SK-N-MC (cell line): ENCODE measurements at regions not wholly inside any gene's neighbourhood (a gene's known extent, or its start where the extent isn't known, plus 50 kb on each side); places are given as distances from the start of the nearest gene placed in this dataset.

ENCODE experiments used
- EZH2 ChIP-seq: fragments of 200-600 bp; sonication (generic); IDR thresholded peaks from one replicate; pipeline ENCODE4 v1.6.1; 2017; ENCODE audit warnings: antibody characterized with exemption
- POLR2AphosphoS5 ChIP-seq: IDR thresholded peaks from 2 replicates; pipeline ENCODE4 v1.6.1; 2012; ENCODE audit warnings: mild to moderate bottlenecking, low read depth, low read length, borderline replicate concordance

- TF ChIP-seq EZH2: no peak
- no peak for TF ChIP-seq POLR2AphosphoS5
Observed at GRCh38 chr10:113301342-113301984, 251.4 kb upstream of the HABP2 start.
